ENCODE measurements at regions not wholly inside any gene's neighbourhood (a gene's known extent, or its start where the extent isn't known, plus 50 kb on each side); places are given as distances from the start of the nearest gene placed in this dataset.

DNA sequence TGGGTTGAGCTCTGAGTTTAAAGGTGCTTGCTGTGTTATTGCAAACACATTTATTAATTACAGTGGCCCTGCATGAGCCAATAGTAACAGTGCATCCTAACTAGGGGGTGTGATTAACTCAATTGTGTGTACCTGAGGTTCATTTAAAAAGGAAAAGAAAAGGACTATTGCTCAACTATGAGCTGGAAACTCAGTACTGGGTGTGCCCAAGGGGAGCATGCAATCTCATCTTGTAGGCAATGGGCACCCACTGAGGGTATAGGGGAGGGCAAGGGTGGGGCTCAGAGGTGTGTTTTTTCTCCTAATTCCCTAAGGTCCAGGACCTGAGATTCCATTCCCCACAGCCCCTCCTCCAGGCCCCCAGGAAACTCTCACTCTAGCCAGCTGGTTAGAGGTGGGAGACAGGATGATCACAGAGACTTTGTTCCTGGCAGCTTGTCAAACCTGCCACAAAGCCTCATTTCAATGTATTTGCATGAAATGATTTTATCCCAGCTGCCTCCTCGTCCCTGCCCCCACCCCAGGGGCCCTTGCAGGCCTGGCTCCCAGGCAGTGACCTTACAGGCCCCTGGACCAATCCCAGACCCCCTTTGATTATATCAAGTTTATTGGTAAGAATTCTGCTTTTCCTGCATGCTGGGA, 220.7 kb downstream of the TBC1D2B start:
- H3K4me1 Mint-ChIP-seq: peaks cover 15% of the 10 kb centered on the region
- no peaks in the 10 kb centered on the region for H3K79me2 ChIP-seq (ENCODE audit: low read depth)
- no peaks in the 10 kb centered on the region for H3K36me3 Mint-ChIP-seq
- peaks cover 6% of the 10 kb centered on the region for H3K4me1 ChIP-seq
- no peaks in the 10 kb centered on the region for H3K27me3 ChIP-seq
- H3F3A ChIP-seq (ENCODE audit: low read depth): no peaks in the 10 kb centered on the region
- no peak overlapping the region for H3K9ac ChIP-seq
- no peak overlapping the region for H3K27ac ChIP-seq
- TF ChIP-seq, protein P1, sequence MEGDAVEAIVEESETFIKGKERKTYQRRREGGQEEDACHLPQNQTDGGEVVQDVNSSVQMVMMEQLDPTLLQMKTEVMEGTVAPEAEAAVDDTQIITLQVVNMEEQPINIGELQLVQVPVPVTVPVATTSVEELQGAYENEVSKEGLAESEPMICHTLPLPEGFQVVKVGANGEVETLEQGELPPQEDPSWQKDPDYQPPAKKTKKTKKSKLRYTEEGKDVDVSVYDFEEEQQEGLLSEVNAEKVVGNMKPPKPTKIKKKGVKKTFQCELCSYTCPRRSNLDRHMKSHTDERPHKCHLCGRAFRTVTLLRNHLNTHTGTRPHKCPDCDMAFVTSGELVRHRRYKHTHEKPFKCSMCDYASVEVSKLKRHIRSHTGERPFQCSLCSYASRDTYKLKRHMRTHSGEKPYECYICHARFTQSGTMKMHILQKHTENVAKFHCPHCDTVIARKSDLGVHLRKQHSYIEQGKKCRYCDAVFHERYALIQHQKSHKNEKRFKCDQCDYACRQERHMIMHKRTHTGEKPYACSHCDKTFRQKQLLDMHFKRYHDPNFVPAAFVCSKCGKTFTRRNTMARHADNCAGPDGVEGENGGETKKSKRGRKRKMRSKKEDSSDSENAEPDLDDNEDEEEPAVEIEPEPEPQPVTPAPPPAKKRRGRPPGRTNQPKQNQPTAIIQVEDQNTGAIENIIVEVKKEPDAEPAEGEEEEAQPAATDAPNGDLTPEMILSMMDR (IDR thresholded peaks at IDR 0.05): no peak
- TF ChIP-seq EZH2 (IDR thresholded peaks at IDR 0.05) (no peak), EZH2phosphoT487 (IDR thresholded peaks at IDR 0.05) (no peak)
- H3K9me3 Mint-ChIP-seq: no peaks in the 10 kb centered on the region
- H3K4me3 ChIP-seq: no peak overlapping the region
- H4K20me1 ChIP-seq (ENCODE audit: low read depth): no peaks in the 10 kb centered on the region
- H3K4me3 Mint-ChIP-seq: no peak overlapping the region
- no peak overlapping the region for H3K27ac Mint-ChIP-seq
- H2AFZ ChIP-seq (replicated peaks): no peak overlapping the region
- H3K27me3 Mint-ChIP-seq (ENCODE audit: insufficient read depth, low read depth): peaks cover 12% of the 10 kb centered on the region
- DNase-seq (ENCODE audit: low spot score): no peak
- H3K36me3 ChIP-seq: no peaks in the 10 kb centered on the region
- H3K4me2 ChIP-seq: no peak overlapping the region
- no peaks in the 10 kb centered on the region for H3K9me3 ChIP-seq (ENCODE audit: low read depth)

DNA sequence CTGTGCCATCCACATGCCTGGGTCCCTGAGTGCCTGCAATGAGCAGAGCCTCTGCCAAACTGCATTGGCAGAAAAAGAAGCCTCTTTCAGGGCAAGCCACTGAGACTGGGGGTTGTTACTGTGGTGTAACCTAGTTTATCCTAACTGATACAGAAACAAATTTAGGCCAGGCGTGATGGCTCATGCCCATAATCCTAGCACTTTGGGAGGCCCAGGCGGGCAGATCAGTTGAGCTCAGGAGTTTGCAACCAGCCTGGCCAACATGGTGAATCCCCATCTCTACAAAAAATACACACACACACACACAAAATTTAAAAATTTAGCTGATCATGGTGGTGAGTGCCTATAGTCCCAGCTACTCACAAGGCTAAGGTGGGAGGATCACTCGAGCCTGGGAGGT, 221.6 kb downstream of the TBC1D2B start:
- Histone ChIP-seq H3K79me2 (ENCODE audit: low read depth) (no peaks in the 10 kb centered on the region), H3K27me3 (no peaks in the 10 kb centered on the region), H4K20me1 (ENCODE audit: low read depth) (no peaks in the 10 kb centered on the region), H2AFZ (replicated peaks) (no peak overlapping the region), H3K9ac (no peak overlapping the region), H3K4me1 (peaks cover 6% of the 10 kb centered on the region), H3K9me3 (ENCODE audit: low read depth) (no peaks in the 10 kb centered on the region), H3F3A (ENCODE audit: low read depth) (no peaks in the 10 kb centered on the region), H3K36me3 (no peaks in the 10 kb centered on the region), H3K4me3 (no peak overlapping the region), H3K4me2 (no peak overlapping the region), H3K27ac (no peak overlapping the region)
- Mint-ChIP-seq H3K4me3 (no peak overlapping the region), H3K27me3 (ENCODE audit: insufficient read depth, low read depth) (peaks cover 10% of the 10 kb centered on the region), H3K9me3 (no peaks in the 10 kb centered on the region), H3K4me1 (peaks cover 15% of the 10 kb centered on the region), H3K36me3 (no peaks in the 10 kb centered on the region), H3K27ac (no peak overlapping the region)
- no peak for DNase-seq (ENCODE audit: low spot score)
- no peak for TF ChIP-seq EZH2 (IDR thresholded peaks at IDR 0.05)
- no peak for TF ChIP-seq EZH2phosphoT487 (IDR thresholded peaks at IDR 0.05)
- TF ChIP-seq, protein P1 (IDR thresholded peaks at IDR 0.05): no peak

DNA sequence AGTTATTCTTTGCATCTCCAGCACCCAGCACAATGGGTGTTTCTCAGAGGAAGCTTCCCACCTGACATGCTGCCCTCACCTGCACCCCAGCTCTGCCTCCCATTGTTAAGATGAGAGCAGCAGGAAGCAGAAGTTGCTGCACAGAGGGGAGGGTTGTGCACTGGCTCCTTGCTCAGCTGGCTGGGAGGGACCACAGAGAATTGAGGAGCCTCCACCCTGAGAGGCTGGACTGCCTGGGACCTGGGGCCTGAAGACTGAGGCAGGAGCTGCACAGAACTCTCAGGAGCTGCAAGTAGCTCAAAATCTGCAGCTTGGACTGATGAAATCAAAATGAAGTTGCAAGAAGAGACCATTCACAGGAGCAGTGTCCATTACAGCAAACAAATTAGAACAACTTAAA, 222.3 kb upstream of the LINGO1 start:
- H3K27me3 Mint-ChIP-seq (ENCODE audit: insufficient read depth, low read depth): peaks cover 11% of the 10 kb centered on the region
- H3K4me2 ChIP-seq: no peak overlapping the region
- H3K27ac ChIP-seq: no peak overlapping the region
- peaks cover 15% of the 10 kb centered on the region for H3K4me1 Mint-ChIP-seq
- H3K27ac Mint-ChIP-seq: no peak overlapping the region
- peaks cover 3% of the 10 kb centered on the region for H3K9me3 ChIP-seq (ENCODE audit: low read depth)
- H2AFZ ChIP-seq (replicated peaks): no peak overlapping the region
- no peaks in the 10 kb centered on the region for H3K36me3 ChIP-seq
- peaks cover 2% of the 10 kb centered on the region for H3K9me3 Mint-ChIP-seq
- H4K20me1 ChIP-seq (ENCODE audit: low read depth): no peaks in the 10 kb centered on the region
- H3K79me2 ChIP-seq (ENCODE audit: low read depth): no peaks in the 10 kb centered on the region
- no peak overlapping the region for H3K4me3 Mint-ChIP-seq
- H3K36me3 Mint-ChIP-seq: peaks cover under 1% of the 10 kb centered on the region
- no peak for DNase-seq (ENCODE audit: low spot score)
- no peaks in the 10 kb centered on the region for H3K27me3 ChIP-seq
- no peak overlapping the region for H3K4me3 ChIP-seq
- no peak for TF ChIP-seq EZH2phosphoT487 (IDR thresholded peaks at IDR 0.05)
- TF ChIP-seq, protein P1 (IDR thresholded peaks at IDR 0.05): no peak
- no peak for TF ChIP-seq EZH2 (IDR thresholded peaks at IDR 0.05)
- no peaks in the 10 kb centered on the region for H3F3A ChIP-seq (ENCODE audit: low read depth)
- no peak overlapping the region for H3K9ac ChIP-seq
- peaks cover 6% of the 10 kb centered on the region for H3K4me1 ChIP-seq

Data from neural progenitor cell (in vitro differentiated cells).